Neural cell (in vitro differentiated cells): ENCODE measurements at regions not wholly inside any gene's neighbourhood (a gene's known extent, or its start where the extent isn't known, plus 50 kb on each side); places are given as distances from the start of the nearest gene placed in this dataset.
"Not testable (repeated sequence)": the region's sequence is repeated elsewhere in the genome, so short reads cannot be mapped to it uniquely, and the experiment has no call there.

Experiments used
- TAF1 ChIP-seq: IDR thresholded peaks from 2 replicates; pipeline ENCODE4 v1.6.1; 2012; ENCODE audit warnings: low read depth
- TF ChIP-seq, protein P1 (sequence below): fragments of 450-650 bp; IDR thresholded peaks from 2 replicates; pipeline ENCODE4 v1.5.1; 2014; ENCODE audit warnings: antibody characterized with exemption, mild to moderate bottlenecking, moderate library complexity; ENCODE audit not compliant: poor library complexity, severe bottlenecking
- TF ChIP-seq, protein P2 (sequence below): IDR thresholded peaks from 2 replicates; pipeline ENCODE4 v1.6.1; 2012; ENCODE audit warnings: borderline replicate concordance

DNA sequence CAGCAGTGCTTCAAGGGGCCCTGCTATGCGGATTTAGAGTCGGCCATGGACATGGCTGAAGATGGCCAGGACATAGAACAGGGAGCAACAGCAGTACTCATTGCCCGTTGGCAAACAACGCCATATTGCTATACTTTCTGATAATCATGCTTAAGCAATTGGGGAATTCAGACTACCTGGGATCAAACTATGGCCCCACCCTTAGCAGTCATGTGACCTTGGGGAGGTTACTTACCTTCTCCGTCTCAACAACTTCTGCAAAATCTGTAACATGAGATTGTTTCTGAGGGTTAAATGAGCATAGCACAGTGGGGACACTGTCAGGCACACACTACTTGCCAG, 62.1 kb upstream of the MSMB start:
- TF ChIP-seq, protein P1, sequence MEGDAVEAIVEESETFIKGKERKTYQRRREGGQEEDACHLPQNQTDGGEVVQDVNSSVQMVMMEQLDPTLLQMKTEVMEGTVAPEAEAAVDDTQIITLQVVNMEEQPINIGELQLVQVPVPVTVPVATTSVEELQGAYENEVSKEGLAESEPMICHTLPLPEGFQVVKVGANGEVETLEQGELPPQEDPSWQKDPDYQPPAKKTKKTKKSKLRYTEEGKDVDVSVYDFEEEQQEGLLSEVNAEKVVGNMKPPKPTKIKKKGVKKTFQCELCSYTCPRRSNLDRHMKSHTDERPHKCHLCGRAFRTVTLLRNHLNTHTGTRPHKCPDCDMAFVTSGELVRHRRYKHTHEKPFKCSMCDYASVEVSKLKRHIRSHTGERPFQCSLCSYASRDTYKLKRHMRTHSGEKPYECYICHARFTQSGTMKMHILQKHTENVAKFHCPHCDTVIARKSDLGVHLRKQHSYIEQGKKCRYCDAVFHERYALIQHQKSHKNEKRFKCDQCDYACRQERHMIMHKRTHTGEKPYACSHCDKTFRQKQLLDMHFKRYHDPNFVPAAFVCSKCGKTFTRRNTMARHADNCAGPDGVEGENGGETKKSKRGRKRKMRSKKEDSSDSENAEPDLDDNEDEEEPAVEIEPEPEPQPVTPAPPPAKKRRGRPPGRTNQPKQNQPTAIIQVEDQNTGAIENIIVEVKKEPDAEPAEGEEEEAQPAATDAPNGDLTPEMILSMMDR: not testable (repeated sequence)
- TF ChIP-seq TAF1: not testable (repeated sequence)
- TF ChIP-seq, protein P2, sequence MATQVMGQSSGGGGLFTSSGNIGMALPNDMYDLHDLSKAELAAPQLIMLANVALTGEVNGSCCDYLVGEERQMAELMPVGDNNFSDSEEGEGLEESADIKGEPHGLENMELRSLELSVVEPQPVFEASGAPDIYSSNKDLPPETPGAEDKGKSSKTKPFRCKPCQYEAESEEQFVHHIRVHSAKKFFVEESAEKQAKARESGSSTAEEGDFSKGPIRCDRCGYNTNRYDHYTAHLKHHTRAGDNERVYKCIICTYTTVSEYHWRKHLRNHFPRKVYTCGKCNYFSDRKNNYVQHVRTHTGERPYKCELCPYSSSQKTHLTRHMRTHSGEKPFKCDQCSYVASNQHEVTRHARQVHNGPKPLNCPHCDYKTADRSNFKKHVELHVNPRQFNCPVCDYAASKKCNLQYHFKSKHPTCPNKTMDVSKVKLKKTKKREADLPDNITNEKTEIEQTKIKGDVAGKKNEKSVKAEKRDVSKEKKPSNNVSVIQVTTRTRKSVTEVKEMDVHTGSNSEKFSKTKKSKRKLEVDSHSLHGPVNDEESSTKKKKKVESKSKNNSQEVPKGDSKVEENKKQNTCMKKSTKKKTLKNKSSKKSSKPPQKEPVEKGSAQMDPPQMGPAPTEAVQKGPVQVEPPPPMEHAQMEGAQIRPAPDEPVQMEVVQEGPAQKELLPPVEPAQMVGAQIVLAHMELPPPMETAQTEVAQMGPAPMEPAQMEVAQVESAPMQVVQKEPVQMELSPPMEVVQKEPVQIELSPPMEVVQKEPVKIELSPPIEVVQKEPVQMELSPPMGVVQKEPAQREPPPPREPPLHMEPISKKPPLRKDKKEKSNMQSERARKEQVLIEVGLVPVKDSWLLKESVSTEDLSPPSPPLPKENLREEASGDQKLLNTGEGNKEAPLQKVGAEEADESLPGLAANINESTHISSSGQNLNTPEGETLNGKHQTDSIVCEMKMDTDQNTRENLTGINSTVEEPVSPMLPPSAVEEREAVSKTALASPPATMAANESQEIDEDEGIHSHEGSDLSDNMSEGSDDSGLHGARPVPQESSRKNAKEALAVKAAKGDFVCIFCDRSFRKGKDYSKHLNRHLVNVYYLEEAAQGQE: not testable (repeated sequence)
